SU-DHL-6 (cell line): ENCODE measurements at regions not wholly inside any gene's neighbourhood (a gene's known extent, or its start where the extent isn't known, plus 50 kb on each side); places are given as distances from the start of the nearest gene placed in this dataset.

Experiments
- H2AFZ ChIP-seq: fragments of 200-600 bp; sonication (generic); 2 replicates; pipeline ENCODE4 v1.6.1; 2014; ENCODE audit warnings: low read depth, mild to moderate bottlenecking, moderate library complexity, mixed read lengths, antibody characterized with exemption, low read length; ENCODE audit not compliant: severe bottlenecking
- H3F3A ChIP-seq: fragments of 200-600 bp; shearing (Covaris generic); 2 replicates; pipeline ENCODE4 v1.6.0; 2016; ENCODE audit warnings: antibody characterized with exemption, mild to moderate bottlenecking; ENCODE audit not compliant: insufficient read depth
- H3K27ac ChIP-seq: fragments of 200-600 bp; sonication (generic); 2 replicates; pipeline ENCODE4 v1.5.1; 2016; ENCODE audit warnings: low read depth, mild to moderate bottlenecking, low read length, moderate library complexity, mixed read lengths
- H3K27me3 ChIP-seq: fragments of 200-600 bp; sonication (generic), shearing (Covaris generic); 2 replicates; pipeline ENCODE4 v1.6.0; 2014; ENCODE audit warnings: mild to moderate bottlenecking, low read length
- H3K36me3 ChIP-seq: fragments of 200-600 bp; sonication (generic); 2 replicates; pipeline ENCODE4 v1.6.1; 2014; ENCODE audit warnings: mild to moderate bottlenecking, low read length, mixed read lengths
- H3K4me2 ChIP-seq: fragments of 300-600, 200-600 bp; shearing (Covaris generic), sonication (generic); 2 replicates; pipeline ENCODE4 v1.6.0; 2014; ENCODE audit warnings: low read length, low read depth, mild to moderate bottlenecking; ENCODE audit not compliant: poor library complexity, severe bottlenecking
- H3K4me3 ChIP-seq: fragments of 200-600 bp; sonication (generic); 2 replicates; pipeline ENCODE4 v1.5.1; 2014; ENCODE audit warnings: antibody characterized with exemption, low read length, mild to moderate bottlenecking, mixed read lengths; ENCODE audit not compliant: insufficient read depth, poor library complexity, severe bottlenecking
- H3K79me2 ChIP-seq: fragments of 200-600 bp; sonication (generic); 2 replicates; pipeline ENCODE4 v1.6.1; 2014; ENCODE audit warnings: mild to moderate bottlenecking, low read length, moderate library complexity; ENCODE audit not compliant: insufficient read depth
- H3K9ac ChIP-seq: fragments of 200-600 bp; sonication (generic); 2 replicates; pipeline ENCODE4 v1.7.0; 2014; ENCODE audit warnings: mild to moderate bottlenecking, low read length
- H3K9me2 ChIP-seq: fragments of 200-600 bp; sonication (generic); replicated peaks from 2 replicates; pipeline ENCODE4 v1.6.1; 2014; ENCODE audit warnings: low read length; ENCODE audit not compliant: insufficient read depth
- H3K9me3 ChIP-seq: fragments of 200-600 bp; sonication (generic); 2 replicates; pipeline ENCODE4 v1.6.1; 2014; ENCODE audit warnings: low read length, mixed read lengths; ENCODE audit not compliant: insufficient read depth
- H4K20me1 ChIP-seq: fragments of 200-600 bp; sonication (generic); 2 replicates; pipeline ENCODE4 v1.6.1; 2014; ENCODE audit warnings: low read depth, mild to moderate bottlenecking, antibody characterized with exemption, low read length, moderate library complexity, mixed read lengths
- CTCF ChIP-seq: fragments of 200-600 bp; sonication (generic); IDR thresholded peaks from one replicate; pipeline ENCODE4 v1.5.1; 2017; ENCODE audit warnings: antibody characterized with exemption, mild to moderate bottlenecking, low read length, moderate library complexity; ENCODE audit not compliant: insufficient read depth, poor library complexity, severe bottlenecking
- EZH2phosphoT487 ChIP-seq: fragments of 200-600 bp; sonication (generic), shearing (Covaris generic); conservative IDR thresholded peaks from 2 replicates; pipeline ENCODE4 v1.6.1; 2018; ENCODE audit warnings: mild to moderate bottlenecking, antibody characterized with exemption, low read length, moderate library complexity, mixed read lengths

DNA sequence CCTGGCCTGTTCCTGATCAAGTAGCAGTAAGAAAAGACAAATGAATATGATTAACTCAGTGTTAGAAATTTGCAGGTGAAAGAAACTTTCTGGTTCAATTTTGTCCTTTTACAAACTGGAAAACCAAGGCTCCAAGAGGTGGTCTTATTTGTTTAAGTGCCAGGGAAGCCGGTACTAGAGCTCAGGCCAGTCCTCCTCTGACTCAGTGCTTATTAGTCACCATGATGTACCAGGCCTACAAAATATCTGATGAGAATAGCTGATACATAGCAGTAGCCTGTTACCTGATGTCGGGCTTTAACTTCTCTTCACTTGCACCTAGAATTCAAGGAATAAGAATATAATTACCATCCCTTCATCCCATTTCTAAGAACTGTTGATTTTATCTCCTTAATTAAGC, 394.8 kb downstream of the LMX1A start:
- H2AFZ ChIP-seq: no peak overlapping the region
- no peak overlapping the region for H3K4me3 ChIP-seq
- H3K27ac ChIP-seq: no peak overlapping the region
- no peaks in the 10 kb centered on the region for H3K27me3 ChIP-seq
- H3K4me2 ChIP-seq: no peak overlapping the region
- H3K9ac ChIP-seq: no peak overlapping the region
- H3K36me3 ChIP-seq: no peaks in the 10 kb centered on the region
- no peaks in the 10 kb centered on the region for H3K9me3 ChIP-seq
- H3K9me2 ChIP-seq: no peaks in the 10 kb centered on the region; the same call in 1 of the 2 replicates
- no peaks in the 10 kb centered on the region for H3F3A ChIP-seq
- H3K79me2 ChIP-seq: no peaks in the 10 kb centered on the region
- TF ChIP-seq CTCF (no peak), EZH2phosphoT487 (no peak)
- no peaks in the 10 kb centered on the region for H4K20me1 ChIP-seq

DNA sequence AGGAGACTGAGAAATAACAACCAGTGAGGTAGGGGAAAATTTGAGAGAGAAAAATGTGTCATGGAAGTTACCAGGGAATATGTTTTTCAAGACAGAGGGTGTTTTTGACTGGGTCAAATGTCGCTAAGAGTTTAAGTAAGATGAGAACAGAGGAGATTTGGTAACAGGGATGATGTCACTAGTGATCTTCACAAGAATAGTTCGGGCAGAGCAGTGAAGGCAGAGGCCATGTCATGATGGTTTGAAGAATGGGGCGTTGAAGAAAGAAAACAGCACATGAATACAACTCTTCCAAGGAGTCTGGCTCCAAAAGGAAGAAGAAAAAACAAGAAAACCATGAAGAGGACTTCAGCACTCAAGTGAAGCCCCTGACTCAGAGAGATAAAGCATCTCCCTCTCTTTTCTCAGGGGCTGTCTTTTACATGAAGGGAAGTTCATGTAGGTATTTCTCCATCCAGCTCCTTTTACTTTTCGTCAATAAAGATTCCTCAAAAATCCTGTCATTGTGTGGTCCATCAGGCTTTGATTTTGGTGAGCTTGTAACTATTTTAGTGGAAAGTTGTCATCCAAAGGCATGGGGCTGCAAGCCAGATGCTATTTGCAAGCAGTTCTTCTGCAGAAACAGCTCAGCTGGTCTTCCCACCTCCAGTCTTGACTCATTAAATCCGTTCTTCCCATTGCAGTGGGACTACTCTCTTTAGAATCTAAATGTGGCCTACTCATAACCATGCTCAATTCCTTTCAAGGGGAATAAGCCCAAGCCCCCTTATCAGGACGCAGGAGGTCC, 397.3 kb downstream of the LMX1A start:
- no peaks in the 10 kb centered on the region for H3K36me3 ChIP-seq
- H3K79me2 ChIP-seq: no peaks in the 10 kb centered on the region

DNA sequence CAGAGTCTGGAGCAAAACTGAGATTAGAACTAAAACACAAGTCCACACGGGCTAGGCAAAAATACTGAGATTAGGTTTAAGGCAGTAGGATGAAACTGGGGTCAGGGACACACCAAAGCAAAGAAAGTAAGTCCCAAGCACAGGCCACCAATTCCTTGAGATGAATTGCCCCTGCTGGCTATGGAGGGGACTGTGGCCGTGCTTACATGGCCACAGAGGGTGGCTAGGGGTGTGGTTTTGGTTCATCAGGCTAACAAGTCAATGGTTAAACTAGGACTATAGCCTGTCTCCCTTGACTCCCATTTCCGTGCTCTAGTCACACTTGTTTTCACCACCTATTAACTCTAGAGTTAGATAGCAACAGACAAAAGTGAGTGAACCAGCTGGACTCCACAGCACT, 394.8 kb downstream of the PBX1 start:
- TF ChIP-seq CTCF (no peak), EZH2phosphoT487 (no peak)
- no peaks in the 10 kb centered on the region for H3K36me3 ChIP-seq
- no peak overlapping the region for H3K9ac ChIP-seq
- H3K9me3 ChIP-seq: no peaks in the 10 kb centered on the region
- H3K27me3 ChIP-seq: no peaks in the 10 kb centered on the region
- H3K4me2 ChIP-seq: no peak overlapping the region
- H3K9me2 ChIP-seq: no peaks in the 10 kb centered on the region; the same call in 1 of the 2 replicates
- H3K79me2 ChIP-seq: no peaks in the 10 kb centered on the region
- no peaks in the 10 kb centered on the region for H4K20me1 ChIP-seq
- H3F3A ChIP-seq: no peaks in the 10 kb centered on the region
- no peak overlapping the region for H3K4me3 ChIP-seq
- H3K27ac ChIP-seq: no peak overlapping the region
- H2AFZ ChIP-seq: no peak overlapping the region

More for the DNA sequence above, 397.3 kb downstream of the LMX1A start:
- no peak overlapping the region for H3K4me3 ChIP-seq
- H3K27me3 ChIP-seq: no peaks in the 10 kb centered on the region
- no peaks in the 10 kb centered on the region for H3K9me3 ChIP-seq
- no peak overlapping the region for H3K9ac ChIP-seq
- H3F3A ChIP-seq: no peaks in the 10 kb centered on the region
- no peak overlapping the region for H3K27ac ChIP-seq
- H3K9me2 ChIP-seq: no peaks in the 10 kb centered on the region; the same call in 1 of the 2 replicates
- TF ChIP-seq EZH2phosphoT487 (no peak), CTCF (no peak)
- no peak overlapping the region for H2AFZ ChIP-seq
- no peaks in the 10 kb centered on the region for H4K20me1 ChIP-seq
- H3K4me2 ChIP-seq: no peak overlapping the region
